Hepatocyte (in vitro differentiated cells): ENCODE measurements at regions not wholly inside any gene's neighbourhood (a gene's known extent, or its start where the extent isn't known, plus 50 kb on each side); places are given as distances from the start of the nearest gene placed in this dataset.

Experiments
- DNase-seq: peaks from one replicate; pipeline ENCODE4 v3.0.0-alpha.2; 2016; ENCODE audit warnings: low spot score
- H2AFZ ChIP-seq: fragments of 200-600 bp; sonication (generic); 2 replicates; pipeline ENCODE4 v1.6.0; 2016; ENCODE audit warnings: antibody characterized with exemption, mild to moderate bottlenecking
- H3K27ac ChIP-seq: fragments of 200-600 bp; sonication (generic); 2 replicates; pipeline ENCODE4 v1.5.1; 2016; ENCODE audit warnings: mild to moderate bottlenecking
- H3K27me3 ChIP-seq: fragments of 200-600 bp; sonication (generic); 2 replicates; pipeline ENCODE4 v1.6.1; 2016
- H3K36me3 ChIP-seq: fragments of 200-600 bp; sonication (generic); replicated peaks from 2 replicates; pipeline ENCODE4 v1.5.1; 2016; ENCODE audit warnings: low read depth; ENCODE audit not compliant: insufficient read depth
- H3K4me1 ChIP-seq: fragments of 200-600 bp; sonication (generic); 2 replicates; pipeline ENCODE4 v1.5.1; 2016; ENCODE audit warnings: mild to moderate bottlenecking, moderate library complexity; ENCODE audit not compliant: insufficient read depth
- H3K4me2 ChIP-seq: fragments of 200-600 bp; sonication (generic); 2 replicates; pipeline ENCODE4 v1.6.0; 2016
- H3K4me3 ChIP-seq: fragments of 200-600 bp; sonication (generic); 2 replicates; pipeline ENCODE4 v1.5.1; 2016; ENCODE audit warnings: mild to moderate bottlenecking
- H3K79me2 ChIP-seq: fragments of 200-600 bp; sonication (generic); 2 replicates; pipeline ENCODE4 v1.6.0; 2017; ENCODE audit warnings: mild to moderate bottlenecking
- H3K9me2 ChIP-seq: fragments of 200-600 bp; sonication (generic); replicated peaks from 2 replicates; pipeline ENCODE4 v1.6.0; 2017; ENCODE audit warnings: mild to moderate bottlenecking; ENCODE audit not compliant: insufficient read depth
- H3K9me3 ChIP-seq: fragments of 200-600 bp; sonication (generic); 2 replicates; pipeline ENCODE4 v1.5.1; 2016; ENCODE audit warnings: low read depth, mild to moderate bottlenecking
- H4K20me1 ChIP-seq: fragments of 200-600 bp; sonication (generic); 2 replicates; pipeline ENCODE4 v1.6.0; 2016; ENCODE audit warnings: mild to moderate bottlenecking; ENCODE audit not compliant: insufficient read depth, poor library complexity, severe bottlenecking
- EZH2 ChIP-seq: fragments of 200-600 bp; sonication (generic); IDR thresholded peaks from 2 replicates; pipeline ENCODE4 v1.6.1; 2016; ENCODE audit warnings: antibody characterized with exemption, mild to moderate bottlenecking, borderline replicate concordance
- EZH2phosphoT487 ChIP-seq: fragments of 200-600 bp; sonication (generic); IDR thresholded peaks from one replicate; pipeline ENCODE4 v1.6.1; 2018; ENCODE audit warnings: antibody characterized with exemption, mild to moderate bottlenecking, low read depth, moderate library complexity; ENCODE audit not compliant: unreplicated experiment, severe bottlenecking
- WGBS: methylation state at CpG from one replicate; pipeline ENCODE4 v1.1.6; 2016; ENCODE audit warnings: low lambda C conversion rate; ENCODE audit errors: missing lambda C conversion rate; 5-methylcytosine and 5-hydroxymethylcytosine counted together
- TF ChIP-seq, protein P1 (sequence below): fragments of 200-600 bp; sonication (generic); IDR thresholded peaks from 2 replicates; pipeline ENCODE4 v1.5.1; 2016; ENCODE audit warnings: antibody characterized with exemption, mild to moderate bottlenecking; ENCODE audit not compliant: poor library complexity

DNA sequence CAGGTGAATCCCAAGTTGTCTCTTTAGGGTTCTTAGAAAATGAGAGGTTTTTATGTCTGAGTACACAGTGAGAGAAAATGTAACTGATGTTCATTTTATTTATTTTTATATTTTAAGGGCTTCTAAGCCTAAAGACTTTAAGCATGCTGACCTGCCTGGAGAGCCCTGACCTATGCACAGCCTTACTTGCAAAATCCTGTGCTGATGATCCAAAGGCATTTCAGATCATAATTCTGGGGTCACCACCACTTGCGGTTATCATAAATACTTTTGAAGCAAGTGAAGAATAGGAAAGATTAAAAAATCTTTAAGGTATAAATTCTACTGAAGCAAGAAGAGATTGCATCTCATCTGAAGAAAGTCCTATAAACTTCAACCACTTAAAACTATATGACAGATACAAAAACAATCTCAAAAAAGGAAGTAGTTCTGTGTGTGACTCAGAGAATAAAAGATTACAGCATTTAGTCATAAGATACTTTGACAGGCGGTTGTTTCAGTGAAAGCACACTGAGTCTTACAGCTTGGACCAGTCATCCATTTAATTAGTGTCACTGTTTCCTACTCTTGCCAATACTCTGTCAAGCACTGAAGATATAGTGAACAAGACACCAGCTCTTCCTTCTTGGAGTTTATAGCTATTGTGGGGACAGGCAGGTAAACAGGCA, 245.2 kb upstream of the DIPK2B start:
- Histone ChIP-seq H3K36me3 (no peaks in the 10 kb centered on the region), H4K20me1 (no peaks in the 10 kb centered on the region), H3K27ac (no peak overlapping the region), H3K4me2 (no peak overlapping the region), H3K9me2 (no peaks in the 10 kb centered on the region), H3K79me2 (no peaks in the 10 kb centered on the region), H3K9me3 (no peaks in the 10 kb centered on the region), H3K4me3 (no peak overlapping the region), H2AFZ (no peak overlapping the region), H3K27me3 (no peaks in the 10 kb centered on the region), H3K4me1 (no peaks in the 10 kb centered on the region)
- DNase-seq = peak; percentile 18
- TF ChIP-seq, protein P1, sequence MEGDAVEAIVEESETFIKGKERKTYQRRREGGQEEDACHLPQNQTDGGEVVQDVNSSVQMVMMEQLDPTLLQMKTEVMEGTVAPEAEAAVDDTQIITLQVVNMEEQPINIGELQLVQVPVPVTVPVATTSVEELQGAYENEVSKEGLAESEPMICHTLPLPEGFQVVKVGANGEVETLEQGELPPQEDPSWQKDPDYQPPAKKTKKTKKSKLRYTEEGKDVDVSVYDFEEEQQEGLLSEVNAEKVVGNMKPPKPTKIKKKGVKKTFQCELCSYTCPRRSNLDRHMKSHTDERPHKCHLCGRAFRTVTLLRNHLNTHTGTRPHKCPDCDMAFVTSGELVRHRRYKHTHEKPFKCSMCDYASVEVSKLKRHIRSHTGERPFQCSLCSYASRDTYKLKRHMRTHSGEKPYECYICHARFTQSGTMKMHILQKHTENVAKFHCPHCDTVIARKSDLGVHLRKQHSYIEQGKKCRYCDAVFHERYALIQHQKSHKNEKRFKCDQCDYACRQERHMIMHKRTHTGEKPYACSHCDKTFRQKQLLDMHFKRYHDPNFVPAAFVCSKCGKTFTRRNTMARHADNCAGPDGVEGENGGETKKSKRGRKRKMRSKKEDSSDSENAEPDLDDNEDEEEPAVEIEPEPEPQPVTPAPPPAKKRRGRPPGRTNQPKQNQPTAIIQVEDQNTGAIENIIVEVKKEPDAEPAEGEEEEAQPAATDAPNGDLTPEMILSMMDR = no peak
- TF ChIP-seq EZH2phosphoT487 (no peak), EZH2 (no peak)
- 60% methylated on average over 2 of the region's 2 CpGs for WGBS

DNA sequence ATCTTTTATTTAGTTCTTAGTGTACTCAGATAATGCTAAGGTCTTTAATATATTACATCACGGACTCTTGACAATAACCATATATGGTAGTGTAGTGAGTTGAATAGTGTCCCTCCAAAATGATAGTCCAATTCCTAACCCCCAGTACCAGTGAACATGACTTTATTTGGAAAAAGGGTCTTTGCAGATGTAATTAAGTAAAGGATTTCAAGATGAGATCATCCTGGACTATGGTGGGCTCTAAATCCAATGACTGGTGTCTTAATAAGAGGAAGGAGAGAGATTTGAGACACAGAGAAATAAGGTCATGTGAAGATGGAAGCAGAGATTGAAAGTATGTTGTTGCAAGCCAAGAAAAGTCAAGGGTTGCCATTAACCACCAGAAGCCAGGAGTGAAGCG, 236.5 kb upstream of the DIPK2B start:
- Histone ChIP-seq H4K20me1 (no peaks in the 10 kb centered on the region), H3K4me2 (no peak overlapping the region), H3K27ac (no peak overlapping the region), H3K9me3 (no peaks in the 10 kb centered on the region), H2AFZ (no peak overlapping the region), H3K4me3 (no peak overlapping the region), H3K36me3 (no peaks in the 10 kb centered on the region), H3K27me3 (no peaks in the 10 kb centered on the region), H3K79me2 (no peaks in the 10 kb centered on the region), H3K9me2 (no peaks in the 10 kb centered on the region), H3K4me1 (no peaks in the 10 kb centered on the region)
- TF ChIP-seq EZH2phosphoT487 (no peak), EZH2 (no peak)
- TF ChIP-seq, protein P1 = no peak
- DNase-seq = no peak
- WGBS = 73% methylated on average over 2 of the region's 2 CpGs

DNA sequence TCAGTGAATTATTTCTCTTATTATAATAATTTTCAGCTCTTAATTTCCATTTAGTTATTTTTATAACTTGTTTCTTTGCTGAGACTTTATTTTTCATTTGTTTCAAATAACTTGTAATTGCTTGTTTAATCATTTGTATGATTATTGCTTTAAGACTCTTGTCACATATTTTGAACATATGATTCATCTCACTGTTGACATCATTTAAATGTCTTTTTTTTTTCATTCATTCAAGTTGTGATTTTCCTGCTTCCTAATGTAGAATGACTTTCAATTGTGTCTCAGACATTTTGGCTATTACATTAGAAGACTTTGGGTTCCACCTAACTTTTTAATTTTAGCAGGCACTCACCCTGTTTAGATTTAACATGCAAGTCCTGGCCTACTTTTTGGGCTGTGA, 234.8 kb upstream of the DIPK2B start:
- no peaks in the 10 kb centered on the region for H3K4me1 ChIP-seq
- no peak for DNase-seq
- TF ChIP-seq, protein P1 = no peak
- TF ChIP-seq EZH2phosphoT487 (no peak), EZH2 (no peak)

More for the DNA sequence above, 234.8 kb upstream of the DIPK2B start:
- H4K20me1 ChIP-seq = no peaks in the 10 kb centered on the region
- H3K4me2 ChIP-seq = no peak overlapping the region
- H3K27me3 ChIP-seq = no peaks in the 10 kb centered on the region
- H3K4me3 ChIP-seq = no peak overlapping the region
- no peaks in the 10 kb centered on the region for H3K9me3 ChIP-seq
- no peaks in the 10 kb centered on the region for H3K9me2 ChIP-seq
- no peak overlapping the region for H3K27ac ChIP-seq
- H3K79me2 ChIP-seq = no peaks in the 10 kb centered on the region
- H2AFZ ChIP-seq = no peak overlapping the region
- H3K36me3 ChIP-seq = no peaks in the 10 kb centered on the region
